DMS114 treated with DMSO at 0.1 percent for 48 hours (cell line): ENCODE measurements at regions not wholly inside any gene's neighbourhood (a gene's known extent, or its start where the extent isn't known, plus 50 kb on each side); places are given as distances from the start of the nearest gene placed in this dataset.

Experiments
- DNase-seq: peaks from one replicate; lab custom pipeline; 2025; ENCODE audit not compliant: unreplicated experiment; lab: John Stamatoyannopoulos, UW

DNA sequence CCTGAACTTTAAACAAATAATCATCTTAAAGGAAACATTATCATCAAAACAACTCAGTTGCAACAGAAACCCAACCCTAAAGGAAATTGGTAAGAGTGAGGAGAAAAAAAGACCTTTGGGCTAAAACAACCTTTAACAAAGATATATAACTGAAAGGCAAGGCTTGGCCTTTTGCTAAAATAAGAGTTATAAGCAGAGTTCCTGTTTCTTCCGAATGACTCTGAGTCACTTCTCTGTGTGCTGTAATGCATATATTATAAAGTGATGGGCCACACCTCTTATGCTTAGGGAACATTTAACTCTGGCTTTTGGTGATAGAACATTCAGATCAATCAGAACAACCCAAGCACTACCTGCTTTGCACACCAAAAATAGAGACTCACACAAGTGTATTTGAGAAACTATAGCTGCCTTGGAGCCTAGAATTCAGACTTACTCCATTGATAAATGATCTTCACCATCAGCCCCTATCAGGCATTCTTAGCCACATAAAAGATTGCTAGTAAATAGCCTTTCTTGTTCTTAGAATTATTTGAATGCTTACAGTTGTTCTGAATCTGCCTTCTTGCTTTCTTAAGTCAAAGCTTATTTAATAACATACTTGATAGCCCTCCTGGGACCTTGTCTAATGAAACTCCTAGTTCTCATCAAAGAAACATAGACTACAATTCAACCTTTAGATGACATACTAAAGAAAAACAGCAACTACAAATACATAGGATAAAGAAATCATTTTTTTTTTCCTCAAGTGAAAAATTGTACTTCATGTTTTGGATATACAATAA is 294.2 kb upstream of the SEMA6D start:
- DNase-seq: no peak

DNA sequence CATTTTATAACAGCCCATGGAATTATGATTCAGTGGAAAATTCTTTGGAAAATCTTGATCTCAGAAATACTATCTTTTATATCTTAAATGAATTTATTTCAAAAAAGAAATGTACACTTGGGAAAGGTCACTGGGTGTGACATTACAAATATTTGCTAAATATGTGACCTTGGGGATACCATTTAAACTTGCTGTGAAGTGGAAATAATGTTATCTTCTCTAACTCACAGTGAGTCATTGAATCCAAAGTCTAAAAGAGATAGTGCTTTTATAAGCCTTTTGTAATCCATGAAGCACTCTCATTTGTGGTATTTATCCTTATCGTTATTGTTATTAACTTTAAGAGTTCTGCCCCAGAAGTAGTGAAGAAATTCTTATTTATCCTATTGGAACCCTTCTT is 289.8 kb upstream of the SEMA6D start:
- no peak for DNase-seq

DNA sequence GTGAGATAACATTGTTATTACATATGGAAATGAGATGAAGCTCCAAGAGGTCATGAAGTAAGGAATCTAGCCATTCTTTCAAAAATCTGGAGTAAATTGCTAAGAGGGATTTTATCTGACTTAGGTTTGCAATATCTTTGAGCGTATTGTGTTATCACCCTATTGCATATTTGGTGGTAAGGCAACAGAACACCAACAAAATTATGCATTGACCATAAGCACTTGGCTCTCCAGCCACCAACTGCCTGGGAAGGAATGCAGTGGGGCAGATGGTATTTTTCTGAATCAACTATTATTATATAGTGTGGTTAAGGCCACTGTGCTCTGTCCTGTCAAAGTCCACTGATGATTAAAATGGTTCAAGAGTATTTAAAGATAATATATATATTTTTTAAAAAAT is 287.9 kb upstream of the SEMA6D start:
- no peak for DNase-seq

DNA sequence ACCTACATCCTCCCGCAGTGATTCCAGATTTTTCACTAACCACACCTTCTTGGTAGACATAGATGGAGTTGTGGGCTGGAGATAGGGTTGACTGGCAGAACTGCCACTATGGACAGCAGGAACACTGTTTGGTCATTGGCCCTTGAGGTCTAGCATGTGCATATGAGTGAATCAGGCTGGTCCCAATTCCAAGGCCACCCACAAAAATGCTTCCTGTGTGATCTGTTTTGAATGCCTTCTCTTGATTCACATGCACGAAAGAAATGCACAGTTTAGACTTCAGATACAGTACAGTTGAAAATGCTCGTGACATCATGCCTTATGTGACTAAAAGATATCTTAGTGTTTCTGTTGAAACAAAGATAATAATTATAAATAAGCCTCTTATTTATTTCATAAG is 285.8 kb upstream of the SEMA6D start:
- DNase-seq: no peak

DNA sequence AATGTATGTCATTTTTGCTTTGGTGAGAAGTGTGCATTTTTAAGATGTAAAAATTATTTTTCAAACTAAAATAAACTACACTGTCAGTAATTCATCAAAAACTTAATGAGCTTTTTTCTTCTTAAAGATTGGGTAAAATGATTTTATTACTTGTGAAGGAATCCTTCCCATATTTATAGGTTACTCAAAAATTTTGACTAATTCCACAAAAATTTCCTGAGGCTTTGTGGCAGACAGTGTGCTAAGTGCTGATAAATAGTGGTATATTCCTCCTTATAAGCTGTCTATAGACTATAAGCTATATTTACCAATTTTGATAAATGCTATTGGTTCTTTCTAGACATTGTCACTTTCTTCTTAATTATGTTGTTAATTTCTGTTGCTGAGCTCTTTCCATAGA is 284.5 kb upstream of the SEMA6D start:
- DNase-seq: no peak

DNA sequence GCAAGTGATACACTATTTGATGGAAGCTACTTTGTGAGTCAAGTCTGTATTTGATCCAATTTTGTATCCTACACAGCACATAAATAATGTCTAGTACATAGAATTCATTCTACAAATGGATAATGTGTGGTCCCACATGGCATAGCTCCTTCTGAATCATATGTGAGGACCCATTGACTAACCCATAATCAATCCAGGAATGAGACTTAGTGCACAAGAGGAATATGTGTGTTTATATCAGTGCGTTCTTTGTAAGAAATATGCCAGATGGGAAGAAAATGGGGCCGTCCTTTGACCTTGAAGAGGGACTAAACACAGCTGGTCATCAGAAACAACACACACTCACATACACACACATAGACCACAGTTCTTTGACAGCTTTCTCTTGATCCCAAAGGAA is 282.7 kb upstream of the SEMA6D start:
- no peak for DNase-seq

DNA sequence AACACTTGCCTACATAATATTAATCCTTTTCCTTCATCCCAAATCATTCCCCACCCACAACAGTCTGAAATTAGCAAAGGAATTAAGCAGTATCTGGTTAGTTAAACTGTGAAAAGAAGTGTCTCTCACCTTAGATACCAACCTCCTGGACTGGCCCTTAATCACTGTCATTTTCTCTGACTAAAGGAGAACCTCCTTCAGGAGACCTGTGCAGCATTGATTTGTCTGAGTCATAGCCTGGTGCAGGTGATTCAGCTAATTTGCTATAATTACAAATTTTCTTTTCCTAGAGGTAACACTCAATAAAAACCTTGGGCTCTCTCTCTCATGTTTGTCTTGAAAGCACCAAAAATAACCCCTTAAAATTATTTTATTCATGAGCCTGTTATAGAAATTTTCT is 279.8 kb upstream of the SEMA6D start:
- DNase-seq: no peak

DNA sequence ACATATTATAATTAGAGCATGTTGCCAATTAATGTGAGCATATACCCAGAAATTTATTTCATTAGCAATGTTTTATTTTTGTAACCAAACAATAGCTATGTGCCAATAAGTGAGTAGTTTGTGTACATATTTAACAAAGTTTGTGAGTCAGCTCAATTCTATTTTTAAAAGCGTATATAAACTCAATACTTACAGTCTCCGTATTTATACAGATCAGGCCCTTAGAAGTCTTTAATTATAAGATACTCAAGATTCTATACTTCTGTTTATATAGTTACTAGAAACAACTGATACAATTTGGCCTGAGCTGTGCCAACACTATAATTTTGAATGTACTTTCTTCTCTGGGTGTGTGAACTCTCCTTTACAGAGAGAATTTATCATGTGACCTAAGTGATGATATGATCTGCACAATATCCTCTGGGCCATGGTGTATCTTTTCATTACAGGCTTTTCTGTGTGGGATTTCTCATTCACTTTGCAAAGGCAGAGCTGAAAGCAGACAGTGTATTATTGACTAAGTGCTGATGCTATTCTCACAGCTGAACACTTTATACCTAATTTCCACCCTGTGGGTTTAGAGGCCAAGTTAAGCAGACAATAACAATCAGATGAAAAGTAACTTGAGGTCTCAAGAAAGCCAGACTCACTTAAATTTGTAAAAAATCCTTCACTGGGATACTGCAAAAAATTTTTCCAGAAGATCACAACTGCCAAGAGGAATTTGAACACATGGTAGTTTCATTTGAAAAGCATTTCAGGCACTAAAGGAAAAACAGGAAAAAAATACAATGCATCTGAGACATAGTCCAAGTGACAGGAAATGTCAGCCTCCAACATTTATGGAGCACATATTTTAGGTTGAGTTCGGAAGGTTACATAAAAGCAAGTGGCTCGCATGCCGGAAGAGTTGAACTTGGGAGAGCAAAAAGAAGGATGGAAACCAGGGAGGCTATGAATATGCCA is 277.9 kb upstream of the SEMA6D start:
- DNase-seq: no peak

DNA sequence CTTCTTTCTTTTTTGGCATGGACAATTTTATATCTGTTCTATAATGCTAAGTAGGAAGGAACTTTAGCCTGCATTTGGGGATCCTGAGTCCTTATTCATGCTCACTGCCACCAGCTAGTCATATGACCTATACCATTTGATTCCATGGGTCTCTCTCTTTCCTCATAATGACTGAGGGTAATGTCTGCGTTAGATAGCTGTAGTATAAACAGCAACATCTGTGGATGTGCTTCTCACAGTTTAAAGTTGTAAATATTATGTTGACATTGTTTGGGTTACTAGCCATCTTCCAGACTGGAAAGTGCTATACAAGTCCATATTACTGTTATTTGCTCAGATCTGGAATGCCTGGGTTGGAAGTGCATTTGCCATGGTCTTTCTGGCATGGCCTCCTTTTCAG is 274.9 kb upstream of the SEMA6D start:
- no peak for DNase-seq

DNA sequence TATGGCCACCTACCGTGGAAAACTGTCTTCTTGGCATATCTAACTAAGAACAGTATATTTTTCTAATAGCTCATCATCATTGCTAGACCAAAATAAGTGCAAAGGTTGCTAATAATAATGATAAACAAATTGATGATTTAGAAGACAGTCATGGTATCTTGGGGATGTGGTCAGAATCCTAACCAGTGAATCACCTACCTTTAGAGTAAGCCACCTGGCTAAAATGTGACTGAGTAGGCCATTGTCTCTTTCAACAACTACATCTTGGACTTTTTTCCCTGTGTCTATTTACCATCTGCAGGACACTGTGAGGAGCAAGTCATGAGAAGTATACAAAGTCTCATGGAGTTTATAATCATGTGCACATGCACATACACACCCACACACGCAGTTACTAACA is 273.5 kb upstream of the SEMA6D start:
- DNase-seq: no peak

DNA sequence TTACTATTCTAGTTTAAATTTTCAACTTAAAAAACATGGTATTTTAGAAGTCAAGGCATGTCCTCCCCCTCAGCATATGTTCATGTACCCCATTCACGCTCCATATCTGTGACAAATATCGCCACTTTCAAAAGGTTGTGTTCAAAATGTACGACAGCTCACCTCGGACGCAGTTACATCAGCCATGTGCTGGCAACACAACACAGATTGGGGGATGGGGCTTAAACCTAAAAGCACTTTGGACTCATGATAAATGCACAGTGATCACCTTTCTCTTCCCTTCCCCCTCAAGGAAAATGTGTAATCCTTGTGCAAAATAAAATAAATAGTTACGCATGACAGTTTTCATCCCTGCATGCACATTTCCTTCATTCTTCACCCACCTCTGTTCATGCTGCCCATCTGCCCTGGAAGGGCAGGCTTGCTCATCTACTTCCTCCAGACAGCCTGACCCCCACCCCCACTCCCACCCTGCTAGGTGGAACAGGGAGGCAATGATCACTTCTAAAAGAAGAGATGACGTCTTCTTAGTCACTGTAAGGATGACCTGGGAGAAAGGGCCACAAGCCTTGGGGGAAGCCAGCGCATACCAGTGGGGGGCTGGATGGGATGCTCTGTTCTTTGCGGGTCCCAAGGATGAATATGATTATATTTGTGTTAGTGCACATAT is 271.4 kb upstream of the SEMA6D start:
- no peak for DNase-seq

DNA sequence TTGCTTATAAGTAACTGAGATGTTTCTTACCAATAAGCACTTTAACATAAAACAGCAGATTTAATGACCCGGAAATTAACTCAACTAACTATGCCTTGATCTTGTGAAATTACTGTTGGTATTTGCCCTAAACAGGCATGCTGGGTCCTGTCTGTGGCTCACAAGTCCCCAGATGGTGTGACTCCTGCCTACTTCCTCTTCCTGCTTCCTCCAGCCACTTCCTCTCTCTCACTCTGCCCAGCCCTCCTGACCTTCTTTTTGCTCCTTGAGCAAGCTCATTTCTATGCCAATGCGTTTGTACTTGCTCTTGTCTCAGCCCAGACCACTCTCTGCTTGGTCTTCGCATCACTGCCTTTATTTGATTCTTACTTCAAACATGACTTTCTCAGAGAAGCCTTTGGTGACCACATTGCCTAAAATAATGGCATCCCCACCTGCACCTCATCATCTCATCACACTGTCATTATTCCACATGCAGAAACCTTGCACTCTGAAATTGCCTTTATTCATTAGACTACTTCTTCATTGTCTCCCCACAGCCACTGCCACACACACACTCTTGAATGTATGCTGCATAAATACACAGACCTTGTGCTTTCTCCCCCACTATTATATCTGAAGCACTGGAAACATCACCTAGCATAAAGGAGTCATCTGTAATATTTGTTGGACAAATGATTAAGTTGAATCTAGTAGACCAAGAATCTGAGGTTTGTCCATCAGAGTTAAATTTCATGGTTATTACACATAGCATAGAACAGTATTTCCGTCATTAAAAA is 256.3 kb upstream of the SEMA6D start:
- DNase-seq: no peak

DNA sequence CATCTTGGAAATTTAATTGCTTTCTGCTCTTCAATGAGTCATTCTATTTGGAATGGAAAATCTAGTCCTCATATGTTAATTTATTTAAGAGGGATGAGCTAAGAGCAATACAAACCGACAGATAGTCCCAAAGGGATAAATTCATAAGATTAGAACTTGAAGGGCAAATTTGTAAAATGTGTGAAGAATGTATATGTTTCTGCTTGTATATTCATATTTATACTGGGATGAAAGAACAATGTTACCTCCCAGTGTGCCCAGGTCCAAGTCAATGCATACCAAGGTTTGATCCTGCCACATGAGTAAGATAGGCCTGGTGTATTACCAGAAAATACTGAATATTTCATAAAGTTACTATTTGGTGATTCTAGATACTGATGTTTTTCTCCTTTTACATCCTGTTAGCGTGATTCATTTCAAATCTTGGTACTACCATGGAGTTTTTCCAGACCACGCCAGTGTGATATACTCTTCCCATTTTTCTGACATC is 255.6 kb upstream of the SEMA6D start:
- DNase-seq: no peak

DNA sequence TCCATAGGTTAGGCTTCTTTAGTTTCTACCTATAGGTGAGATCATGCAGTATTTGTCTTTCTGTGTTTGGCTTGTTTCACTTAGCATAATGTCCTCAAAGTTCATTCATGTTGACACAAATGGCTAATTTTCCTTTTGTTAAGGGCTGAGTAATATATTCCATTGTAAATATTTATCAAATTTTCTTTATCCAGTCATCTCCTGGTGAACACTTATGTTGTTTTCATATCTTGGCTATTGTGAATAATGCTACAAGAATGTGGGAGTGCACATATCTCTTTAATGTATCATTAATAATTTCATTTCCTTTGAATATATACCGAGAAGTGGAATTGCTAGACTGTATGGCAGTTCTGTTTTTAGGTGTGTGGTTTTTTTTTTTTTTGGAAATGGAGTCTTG is 250.9 kb upstream of the SEMA6D start:
- DNase-seq: no peak

DNA sequence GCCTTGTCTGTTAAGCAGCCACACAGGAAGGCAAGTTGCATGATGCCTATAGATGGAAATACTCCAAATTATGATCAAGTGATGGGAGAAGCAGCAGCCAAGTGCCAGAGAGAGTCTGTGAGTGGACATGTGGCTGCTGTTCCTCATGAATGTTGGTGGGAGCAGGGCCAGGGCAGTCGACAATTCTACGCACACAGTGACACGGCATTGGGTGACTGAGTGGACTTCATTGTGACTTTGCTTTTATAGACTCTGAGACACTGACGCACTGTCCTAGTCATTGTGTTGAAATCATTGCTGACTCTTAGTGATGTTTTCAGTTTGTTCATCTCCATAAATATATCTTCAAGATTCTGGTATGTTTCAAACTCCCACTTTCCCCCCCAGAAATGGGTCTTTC is 246.3 kb upstream of the SEMA6D start:
- no peak for DNase-seq

DNA sequence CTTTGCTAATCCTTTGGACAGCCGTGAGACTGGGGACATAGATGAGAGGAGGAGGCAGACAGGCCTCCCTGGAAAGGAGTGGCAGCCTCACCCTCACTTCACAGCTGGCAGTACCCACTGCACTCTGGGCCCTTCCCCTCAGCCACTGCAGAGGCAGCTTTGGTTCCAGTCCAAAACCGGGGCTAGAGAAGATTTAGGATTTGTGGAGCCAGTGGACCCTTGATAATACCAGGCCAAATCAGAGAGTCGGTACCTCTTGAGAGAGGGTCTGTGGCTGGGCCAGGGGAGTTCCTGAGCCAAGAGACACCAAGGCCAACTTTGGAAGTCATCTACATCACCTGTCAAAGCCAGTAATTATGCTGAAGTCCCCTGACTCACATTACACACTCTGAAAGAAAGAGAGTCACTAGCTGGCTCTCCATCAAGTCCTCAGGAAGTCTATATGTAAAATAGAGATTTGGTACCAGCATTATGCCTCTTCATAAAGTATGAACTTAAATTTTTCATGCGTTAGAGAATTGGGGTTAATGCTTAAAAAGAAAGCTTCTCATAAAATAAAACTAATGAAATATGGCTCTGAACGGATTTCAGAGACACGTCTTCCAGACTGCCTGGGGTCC is 244.1 kb upstream of the SEMA6D start:
- no peak for DNase-seq

DNA sequence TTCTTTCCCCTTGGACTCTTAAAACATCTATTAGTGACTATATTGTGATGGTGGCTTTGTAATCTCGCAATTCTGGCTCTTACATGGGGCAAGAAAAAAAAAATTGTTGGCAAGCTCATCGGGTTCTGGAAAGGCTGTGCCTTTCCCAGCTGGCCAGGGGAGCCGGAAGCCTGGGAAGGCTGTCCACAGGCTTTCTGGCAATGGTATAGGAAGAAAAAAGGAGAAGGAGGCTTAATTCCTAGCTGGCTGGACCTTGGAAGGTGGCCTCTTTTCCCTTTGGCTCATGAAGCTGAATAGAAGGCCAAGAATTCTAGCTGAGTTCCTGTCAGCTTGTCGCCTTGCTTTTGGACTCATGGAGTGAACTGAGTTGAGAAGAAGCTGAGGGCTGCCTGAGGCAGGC is 243.5 kb upstream of the SEMA6D start:
- DNase-seq: no peak

DNA sequence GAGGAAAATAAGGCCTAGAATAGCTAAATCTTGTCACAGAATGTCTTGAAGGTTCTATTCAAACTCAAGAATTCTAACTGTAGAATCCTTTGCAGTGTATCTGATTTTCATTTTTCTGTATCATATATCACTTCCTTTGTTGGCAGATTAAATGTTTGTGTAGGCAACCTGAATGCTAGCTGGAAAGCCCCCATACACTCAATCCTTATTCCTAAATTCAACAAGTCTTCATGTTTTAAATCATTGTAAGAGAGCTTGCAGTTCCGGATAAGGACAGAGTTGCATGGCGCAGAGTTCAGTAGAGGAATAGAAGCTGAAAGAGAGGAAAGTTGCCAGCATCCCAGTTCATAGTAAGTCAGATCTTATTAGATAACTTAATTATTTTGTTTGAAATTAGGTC is 242.0 kb upstream of the SEMA6D start:
- no peak for DNase-seq

DNA sequence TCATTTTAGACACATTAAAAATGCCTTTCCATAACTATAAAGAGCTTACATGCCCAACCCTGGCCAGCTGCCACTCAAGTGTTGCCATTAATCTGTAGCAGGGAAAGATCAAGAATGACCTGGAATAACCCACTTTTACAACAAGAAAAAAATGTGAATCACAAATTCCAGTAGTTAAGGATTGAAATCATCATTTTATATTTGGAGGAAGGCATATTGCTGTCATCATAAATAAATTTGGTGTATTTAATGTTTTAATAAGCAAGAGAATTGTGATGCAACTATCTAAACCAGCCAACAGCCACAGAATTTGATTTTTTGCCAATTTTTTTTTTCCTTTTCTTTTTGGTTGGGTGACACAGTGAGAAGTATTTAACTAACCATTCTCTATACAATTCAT is 240.0 kb upstream of the SEMA6D start:
- DNase-seq: no peak

DNA sequence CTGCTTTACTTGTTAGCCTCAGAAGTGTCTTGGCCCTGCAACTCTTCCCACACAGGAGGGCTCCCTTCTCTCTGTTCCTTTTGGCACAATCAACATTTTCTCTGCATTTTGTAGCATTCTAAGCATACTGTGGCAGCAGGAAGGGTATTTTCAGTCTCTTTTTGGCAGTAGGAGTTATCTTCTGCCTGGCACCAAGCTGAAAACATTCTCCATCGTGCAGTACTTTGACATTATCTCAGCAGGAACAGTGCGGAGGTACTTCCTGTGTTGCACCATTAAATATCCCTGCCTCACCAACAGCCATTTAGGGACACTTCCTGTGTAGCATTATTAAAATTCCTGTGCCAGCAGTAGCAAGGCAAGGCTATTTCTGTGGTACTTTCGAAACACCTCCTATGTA is 233.2 kb upstream of the SEMA6D start:
- DNase-seq: no peak
